H9 (cell line): ENCODE measurements at regions not wholly inside any gene's neighbourhood (a gene's known extent, or its start where the extent isn't known, plus 50 kb on each side); places are given as distances from the start of the nearest gene placed in this dataset.

Experiments used
- DNase-seq: peaks from one replicate; pipeline ENCODE4 v3.0.0-alpha.2; 2017
- H2AFZ ChIP-seq: one replicate; pipeline ENCODE4 v1.6.1; 2013; ENCODE audit warnings: mild to moderate bottlenecking, low read length, control low read depth, moderate library complexity
- H2AK5ac ChIP-seq: 2 replicates; pipeline ENCODE4 v1.6.1; 2013; ENCODE audit warnings: low read length, control low read depth, mixed read lengths; ENCODE audit not compliant: insufficient read length
- H2BK120ac ChIP-seq: one replicate; pipeline ENCODE4 v1.6.1; 2013; ENCODE audit warnings: low read depth, mild to moderate bottlenecking, low read length, control low read depth, inconsistent platforms; ENCODE audit not compliant: poor library complexity, severe bottlenecking
- H2BK12ac ChIP-seq: 2 replicates; pipeline ENCODE4 v1.6.1; 2013; ENCODE audit warnings: low read length, control low read depth, mixed read lengths, low read depth; ENCODE audit not compliant: insufficient read length
- H2BK15ac ChIP-seq: 2 replicates; pipeline ENCODE4 v1.6.1; 2013; ENCODE audit warnings: low read depth, low read length, control low read depth
- H2BK20ac ChIP-seq: one replicate; pipeline ENCODE4 v1.6.1; 2013; ENCODE audit warnings: low read depth, mild to moderate bottlenecking, low read length, control low read depth, inconsistent platforms; ENCODE audit not compliant: poor library complexity, severe bottlenecking
- H2BK5ac ChIP-seq: 2 replicates; pipeline ENCODE4 v1.6.1; 2013; ENCODE audit warnings: low read length, control low read depth, mixed read lengths; ENCODE audit not compliant: insufficient read length
- H3K14ac ChIP-seq: 2 replicates; pipeline ENCODE4 v1.6.1; 2013; ENCODE audit warnings: low read length, control low read depth; ENCODE audit not compliant: insufficient read depth
- H3K18ac ChIP-seq: 2 replicates; pipeline ENCODE4 v1.6.1; 2013; ENCODE audit warnings: low read depth, mild to moderate bottlenecking, mixed read lengths, low read length, control low read depth; ENCODE audit not compliant: insufficient read length
- H3K23ac ChIP-seq: 2 replicates; pipeline ENCODE4 v1.6.1; 2013; ENCODE audit warnings: low read length, control low read depth, mixed read lengths, low read depth; ENCODE audit not compliant: insufficient read length
- H3K23me2 ChIP-seq: 2 replicates; pipeline ENCODE4 v1.6.1; 2013; ENCODE audit warnings: low read depth, mild to moderate bottlenecking, mixed read lengths, low read length, control low read depth; ENCODE audit not compliant: insufficient read length, poor library complexity, severe bottlenecking
- H3K27ac ChIP-seq: 2 replicates; pipeline ENCODE4 v1.5.1; 2013; ENCODE audit warnings: low read length, control low read depth, mixed read lengths, low read depth; ENCODE audit not compliant: insufficient read length
- H3K27me3 ChIP-seq: 2 replicates; pipeline ENCODE4 v1.6.1; 2013; ENCODE audit warnings: low read length, control low read depth, inconsistent platforms; ENCODE audit not compliant: insufficient read depth
- H3K4ac ChIP-seq: 2 replicates; pipeline ENCODE4 v1.6.1; 2013; ENCODE audit warnings: low read depth, mild to moderate bottlenecking, control low read depth, inconsistent platforms, low read length, moderate library complexity
- H3K4me1 ChIP-seq: 2 replicates; pipeline ENCODE4 v1.6.1; 2013; ENCODE audit warnings: low read length, control low read depth, inconsistent platforms; ENCODE audit not compliant: insufficient read depth
- H3K4me2 ChIP-seq: 2 replicates; pipeline ENCODE4 v1.6.1; 2013; ENCODE audit warnings: low read length, control low read depth, mixed read lengths; ENCODE audit not compliant: insufficient read length, insufficient read depth
- H3K56ac ChIP-seq: 2 replicates; pipeline ENCODE4 v1.6.1; 2013; ENCODE audit warnings: low read depth, mild to moderate bottlenecking, mixed read lengths, low read length, control low read depth; ENCODE audit not compliant: insufficient read length
- H3K79me1 ChIP-seq: 2 replicates; pipeline ENCODE4 v1.6.1; 2013; ENCODE audit warnings: low read depth, mild to moderate bottlenecking, moderate library complexity, low read length, control low read depth, inconsistent platforms; ENCODE audit not compliant: insufficient read depth, poor library complexity, severe bottlenecking
- H3K79me2 ChIP-seq: 2 replicates; pipeline ENCODE4 v1.6.1; 2013; ENCODE audit warnings: low read length, control low read depth, inconsistent platforms; ENCODE audit not compliant: insufficient read depth
- H3K9ac ChIP-seq: 2 replicates; pipeline ENCODE4 v1.6.1; 2013; ENCODE audit warnings: low read length, control low read depth, mixed read lengths; ENCODE audit not compliant: insufficient read length; ENCODE audit errors: extremely low read depth
- H3K9me3 ChIP-seq: one replicate; pipeline ENCODE4 v1.6.1; 2013; ENCODE audit warnings: low read depth, low read length, inconsistent platforms; ENCODE audit not compliant: control insufficient read depth
- H3T11ph ChIP-seq: one replicate; pipeline ENCODE4 v1.6.1; 2013; ENCODE audit warnings: mild to moderate bottlenecking, low read length, control low read depth, inconsistent platforms
- H4K20me1 ChIP-seq: one replicate; pipeline ENCODE4 v1.6.1; 2013; ENCODE audit not compliant: control insufficient read depth, insufficient read length, insufficient read depth
- H4K5ac ChIP-seq: 2 replicates; pipeline ENCODE4 v1.6.1; 2013; ENCODE audit warnings: low read depth, mild to moderate bottlenecking, mixed read lengths, low read length, control low read depth; ENCODE audit not compliant: insufficient read length
- H4K8ac ChIP-seq: replicated peaks from 2 replicates; pipeline ENCODE4 v1.6.1; 2013; ENCODE audit warnings: low read length, control low read depth, mixed read lengths, low read depth; ENCODE audit not compliant: insufficient read length
- H4K91ac ChIP-seq: 2 replicates; pipeline ENCODE4 v1.6.1; 2013; ENCODE audit warnings: low read depth, mild to moderate bottlenecking, moderate library complexity, mixed read lengths, low read length, control low read depth; ENCODE audit not compliant: insufficient read length
- H3K27ac Mint-ChIP-seq, 3 experiments: 2 replicates in 2 of 3; 3 replicates in 1 of 3; pipeline ENCODE4 v1.8.0; 2020 to 2021; ENCODE audit warnings: mixed read lengths in 3 of 3, mild to moderate bottlenecking in 1 of 3, moderate library complexity in 1 of 3
- H3K27me3 Mint-ChIP-seq: 2 replicates; pipeline ENCODE4 v1.8.0; 2021; ENCODE audit warnings: low read depth, mild to moderate bottlenecking, moderate library complexity, mixed read lengths
- H3K36me3 Mint-ChIP-seq, 3 experiments: 2 replicates in 2 of 3; 3 replicates in 1 of 3; pipeline ENCODE4 v1.8.0; 2020 to 2021; ENCODE audit warnings: low read depth in 3 of 3, mixed read lengths in 3 of 3; ENCODE audit not compliant: insufficient read depth in 1 of 3
- H3K4me1 Mint-ChIP-seq, 2 experiments: 2 replicates each; pipeline ENCODE4 v1.8.0; 2020; ENCODE audit warnings: mixed read lengths in 2 of 2
- H3K4me3 Mint-ChIP-seq, 2 experiments: 2 replicates in 1 of 2; 3 replicates in 1 of 2; pipeline ENCODE4 v1.8.0; 2020 to 2021; ENCODE audit warnings: mild to moderate bottlenecking in 2 of 2, mixed read lengths in 2 of 2, moderate library complexity in 1 of 2
- H3K9me3 Mint-ChIP-seq, 2 experiments: 2 replicates in 1 of 2; 3 replicates in 1 of 2; pipeline ENCODE4 v1.8.0; 2020; ENCODE audit warnings: mild to moderate bottlenecking in 2 of 2, mixed read lengths in 2 of 2, moderate library complexity in 1 of 2
- CTCF ChIP-seq: fragments of 200-600 bp; sonication (generic); conservative IDR thresholded peaks from 3 replicates; pipeline ENCODE4 v1.8.0; 2021; ENCODE audit warnings: antibody characterized with exemption, mild to moderate bottlenecking

- DNase-seq = no peak
- Mint-ChIP-seq H3K27ac (no peak overlapping the region), H3K4me3 (no peak overlapping the region), H3K36me3 (peaks cover 42 to 52% (median 45%) of the 10 kb centered on the region in 3 experiments), H3K4me1 (no peaks in the 10 kb centered on the region; a peak in 1 of 4 replicates), H3K9me3 (peaks cover 26 to 51% of the 10 kb centered on the region in 2 experiments), H3K27me3 (peaks cover 4% of the 10 kb centered on the region; the same call in 1 of the 2 replicates)
- Histone ChIP-seq H4K5ac (no peak overlapping the region), H2BK120ac (no peak overlapping the region), H3K9me3 (peaks cover 37% of the 10 kb centered on the region), H3K79me2 (no peaks in the 10 kb centered on the region), H3K23me2 (no peaks in the 10 kb centered on the region), H3K23ac (no peak overlapping the region), H3K79me1 (no peaks in the 10 kb centered on the region), H3T11ph (no peak overlapping the region), H3K9ac (no peak overlapping the region), H3K14ac (no peak overlapping the region), H3K4ac (no peak overlapping the region), H2BK15ac (no peak overlapping the region), H3K27ac (no peak overlapping the region), H4K8ac (no peak overlapping the region), H2BK5ac (no peak overlapping the region), H3K4me2 (no peak overlapping the region), H3K18ac (no peak overlapping the region), H2BK20ac (no peak overlapping the region), H3K56ac (no peak overlapping the region), H3K27me3 (no peaks in the 10 kb centered on the region), H2AFZ (no peak overlapping the region), H2BK12ac (no peak overlapping the region), H2AK5ac (no peak overlapping the region), H4K91ac (no peak overlapping the region), H3K4me1 (no peaks in the 10 kb centered on the region), H4K20me1 (no peaks in the 10 kb centered on the region)
- TF ChIP-seq CTCF = no peak
Observed at GRCh38 chr6:76592566-76592965, 520.1 kb upstream of the IMPG1 start.
